ENCODE measurements at regions not wholly inside any gene's neighbourhood (a gene's known extent, or its start where the extent isn't known, plus 50 kb on each side); places are given as distances from the start of the nearest gene placed in this dataset.

DNA sequence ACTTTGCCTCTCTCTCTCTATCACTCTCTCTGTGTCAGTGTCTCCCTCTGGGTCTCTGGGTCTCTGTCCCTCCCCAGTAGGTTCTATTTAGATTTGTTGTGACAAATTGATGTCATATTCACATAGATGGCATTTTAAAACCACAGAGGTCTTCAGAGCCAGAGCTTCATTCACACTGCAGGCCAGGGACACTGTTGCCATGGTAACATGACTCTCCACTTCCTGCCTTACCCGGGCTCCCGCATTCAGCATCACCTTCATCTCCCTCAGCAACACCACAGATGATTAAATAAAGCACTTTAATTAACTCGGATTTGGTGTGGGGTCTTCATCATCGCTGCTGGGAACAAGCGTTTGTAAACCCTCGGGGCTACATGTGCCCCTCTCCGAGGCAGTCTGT is 132.6 kb downstream of the ETS2 start:
- TF ChIP-seq, protein P1, sequence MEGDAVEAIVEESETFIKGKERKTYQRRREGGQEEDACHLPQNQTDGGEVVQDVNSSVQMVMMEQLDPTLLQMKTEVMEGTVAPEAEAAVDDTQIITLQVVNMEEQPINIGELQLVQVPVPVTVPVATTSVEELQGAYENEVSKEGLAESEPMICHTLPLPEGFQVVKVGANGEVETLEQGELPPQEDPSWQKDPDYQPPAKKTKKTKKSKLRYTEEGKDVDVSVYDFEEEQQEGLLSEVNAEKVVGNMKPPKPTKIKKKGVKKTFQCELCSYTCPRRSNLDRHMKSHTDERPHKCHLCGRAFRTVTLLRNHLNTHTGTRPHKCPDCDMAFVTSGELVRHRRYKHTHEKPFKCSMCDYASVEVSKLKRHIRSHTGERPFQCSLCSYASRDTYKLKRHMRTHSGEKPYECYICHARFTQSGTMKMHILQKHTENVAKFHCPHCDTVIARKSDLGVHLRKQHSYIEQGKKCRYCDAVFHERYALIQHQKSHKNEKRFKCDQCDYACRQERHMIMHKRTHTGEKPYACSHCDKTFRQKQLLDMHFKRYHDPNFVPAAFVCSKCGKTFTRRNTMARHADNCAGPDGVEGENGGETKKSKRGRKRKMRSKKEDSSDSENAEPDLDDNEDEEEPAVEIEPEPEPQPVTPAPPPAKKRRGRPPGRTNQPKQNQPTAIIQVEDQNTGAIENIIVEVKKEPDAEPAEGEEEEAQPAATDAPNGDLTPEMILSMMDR (IDR thresholded peaks at IDR 0.05), result no peak
- TF ChIP-seq POLR2A (IDR thresholded peaks at IDR 0.05), result no peak
